ENCODE measurements at regions not wholly inside any gene's neighbourhood (a gene's known extent, or its start where the extent isn't known, plus 50 kb on each side); places are given as distances from the start of the nearest gene placed in this dataset.

DNA sequence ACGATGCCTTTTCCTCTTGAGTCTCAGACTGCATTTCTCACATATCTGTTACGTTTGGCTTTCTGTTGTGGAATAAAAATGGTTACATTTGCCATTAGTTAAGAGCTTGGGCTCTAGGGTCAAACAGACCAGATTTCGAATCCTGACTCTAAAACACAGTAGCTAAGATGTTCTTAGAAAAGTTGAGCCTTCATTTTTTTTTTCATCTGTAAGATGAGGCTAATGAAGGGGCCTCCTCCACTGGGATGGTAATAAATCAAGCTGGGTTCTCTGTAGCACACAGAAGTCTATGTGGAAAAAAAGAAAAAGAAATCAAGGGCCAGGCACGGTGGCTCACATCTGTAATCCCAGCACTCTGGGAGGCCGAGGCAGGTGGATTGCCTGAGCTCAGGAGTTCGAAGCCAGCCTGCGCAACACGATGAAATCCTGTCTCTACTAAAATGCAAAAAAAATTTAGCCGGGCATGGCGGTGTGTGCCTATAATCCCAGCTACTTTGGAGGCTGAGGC, 49.9 kb upstream of the CAPRIN1 start:
- H3K4me1 ChIP-seq = no peaks in the 10 kb centered on the region
- H3K27ac ChIP-seq = no peak overlapping the region
- H3K4me3 Mint-ChIP-seq = no peak overlapping the region
- H3K36me3 ChIP-seq = no peaks in the 10 kb centered on the region
- peaks cover 2% of the 10 kb centered on the region for H3K27me3 Mint-ChIP-seq (ENCODE audit: insufficient read depth, low read depth)
- H3K79me2 ChIP-seq (ENCODE audit: low read depth) = no peaks in the 10 kb centered on the region
- H3K9me3 ChIP-seq (ENCODE audit: low read depth) = no peaks in the 10 kb centered on the region
- H3K36me3 Mint-ChIP-seq = no peaks in the 10 kb centered on the region
- H3K27me3 ChIP-seq = peaks cover 17% of the 10 kb centered on the region
- H2AFZ ChIP-seq (replicated peaks) = no peak overlapping the region
- no peak for DNase-seq (ENCODE audit: low spot score)
- H4K20me1 ChIP-seq (ENCODE audit: low read depth) = no peaks in the 10 kb centered on the region
- no peak overlapping the region for H3K4me3 ChIP-seq
- peaks cover 11% of the 10 kb centered on the region for H3K4me1 Mint-ChIP-seq
- H3K9me3 Mint-ChIP-seq = no peaks in the 10 kb centered on the region
- TF ChIP-seq EZH2 (IDR thresholded peaks at IDR 0.05) (no peak), EZH2phosphoT487 (IDR thresholded peaks at IDR 0.05) (no peak)
- TF ChIP-seq, protein P1, sequence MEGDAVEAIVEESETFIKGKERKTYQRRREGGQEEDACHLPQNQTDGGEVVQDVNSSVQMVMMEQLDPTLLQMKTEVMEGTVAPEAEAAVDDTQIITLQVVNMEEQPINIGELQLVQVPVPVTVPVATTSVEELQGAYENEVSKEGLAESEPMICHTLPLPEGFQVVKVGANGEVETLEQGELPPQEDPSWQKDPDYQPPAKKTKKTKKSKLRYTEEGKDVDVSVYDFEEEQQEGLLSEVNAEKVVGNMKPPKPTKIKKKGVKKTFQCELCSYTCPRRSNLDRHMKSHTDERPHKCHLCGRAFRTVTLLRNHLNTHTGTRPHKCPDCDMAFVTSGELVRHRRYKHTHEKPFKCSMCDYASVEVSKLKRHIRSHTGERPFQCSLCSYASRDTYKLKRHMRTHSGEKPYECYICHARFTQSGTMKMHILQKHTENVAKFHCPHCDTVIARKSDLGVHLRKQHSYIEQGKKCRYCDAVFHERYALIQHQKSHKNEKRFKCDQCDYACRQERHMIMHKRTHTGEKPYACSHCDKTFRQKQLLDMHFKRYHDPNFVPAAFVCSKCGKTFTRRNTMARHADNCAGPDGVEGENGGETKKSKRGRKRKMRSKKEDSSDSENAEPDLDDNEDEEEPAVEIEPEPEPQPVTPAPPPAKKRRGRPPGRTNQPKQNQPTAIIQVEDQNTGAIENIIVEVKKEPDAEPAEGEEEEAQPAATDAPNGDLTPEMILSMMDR (IDR thresholded peaks at IDR 0.05) = no peak
- no peaks in the 10 kb centered on the region for H3F3A ChIP-seq (ENCODE audit: low read depth)
- no peak overlapping the region for H3K9ac ChIP-seq
- no peak overlapping the region for H3K4me2 ChIP-seq
- no peak overlapping the region for H3K27ac Mint-ChIP-seq

DNA sequence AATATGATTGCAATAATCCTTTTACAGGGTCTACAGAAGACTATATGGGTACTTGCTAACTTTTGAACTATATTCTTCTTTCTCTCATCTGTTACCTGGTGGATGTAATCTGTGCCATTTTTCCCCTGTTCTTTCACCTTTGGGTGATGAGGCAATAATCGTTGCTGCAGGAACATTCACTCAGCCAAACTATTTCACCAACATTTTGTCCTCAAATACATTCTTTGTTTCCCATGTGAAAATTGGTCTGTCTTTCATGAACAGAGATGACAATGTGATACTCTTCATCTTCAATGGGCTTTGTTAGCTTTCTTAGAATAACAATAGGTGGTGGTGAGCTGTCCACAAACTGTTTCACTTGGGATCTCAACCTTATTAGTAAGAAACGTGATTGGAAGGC, 52.1 kb upstream of the CAPRIN1 start:
- H4K20me1 ChIP-seq (ENCODE audit: low read depth) = no peaks in the 10 kb centered on the region
- no peaks in the 10 kb centered on the region for H3K36me3 ChIP-seq
- Mint-ChIP-seq H3K4me1 (peaks cover 11% of the 10 kb centered on the region), H3K36me3 (no peaks in the 10 kb centered on the region), H3K9me3 (no peaks in the 10 kb centered on the region), H3K27me3 (ENCODE audit: insufficient read depth, low read depth) (peaks cover 4% of the 10 kb centered on the region), H3K27ac (no peak overlapping the region), H3K4me3 (no peak overlapping the region)
- no peaks in the 10 kb centered on the region for H3K4me1 ChIP-seq
- H3K9ac ChIP-seq = no peak overlapping the region
- no peak overlapping the region for H2AFZ ChIP-seq (replicated peaks)
- DNase-seq (ENCODE audit: low spot score) = no peak
- H3K27me3 ChIP-seq = peaks cover 25% of the 10 kb centered on the region
- H3K79me2 ChIP-seq (ENCODE audit: low read depth) = no peaks in the 10 kb centered on the region
- H3K4me2 ChIP-seq = no peak overlapping the region
- no peaks in the 10 kb centered on the region for H3K9me3 ChIP-seq (ENCODE audit: low read depth)
- no peaks in the 10 kb centered on the region for H3F3A ChIP-seq (ENCODE audit: low read depth)
- H3K27ac ChIP-seq = no peak overlapping the region
- TF ChIP-seq EZH2 (IDR thresholded peaks at IDR 0.05) (no peak), EZH2phosphoT487 (IDR thresholded peaks at IDR 0.05) (no peak)
- TF ChIP-seq, protein P1 (IDR thresholded peaks at IDR 0.05) = no peak
- H3K4me3 ChIP-seq = no peak overlapping the region

DNA sequence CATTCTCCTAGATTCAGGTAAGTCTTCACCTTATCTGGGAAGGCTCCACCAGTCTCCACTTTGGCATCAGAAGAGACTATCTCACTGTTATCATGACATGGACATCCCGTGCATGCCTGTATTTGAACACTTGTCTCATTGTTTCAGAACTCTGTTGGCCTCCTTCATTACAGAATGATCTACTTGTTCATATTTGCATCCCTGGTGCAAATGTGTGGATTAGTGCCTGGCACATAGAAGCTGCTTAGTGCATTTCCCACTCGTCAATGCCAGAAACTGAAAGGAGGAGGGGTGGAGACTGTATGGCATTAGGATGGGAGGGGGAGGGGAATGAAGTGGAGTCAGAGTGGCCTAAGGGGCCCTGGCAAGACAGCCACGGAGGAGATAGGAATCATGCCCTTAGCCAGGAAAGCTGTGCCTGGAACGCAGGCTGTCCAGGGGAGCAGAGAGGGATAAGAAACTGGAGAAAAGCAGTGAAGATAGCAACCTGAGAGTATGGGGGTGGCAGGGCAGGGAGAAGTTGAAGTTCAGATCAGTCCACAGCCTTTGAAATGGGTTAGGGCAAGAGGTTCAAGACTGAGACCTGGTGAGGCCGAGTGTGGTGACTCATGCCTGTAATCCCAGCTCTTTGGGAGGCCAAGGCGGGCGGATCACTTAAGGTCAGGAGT, 53.8 kb upstream of the CAPRIN1 start:
- Mint-ChIP-seq H3K4me1 (peaks cover 11% of the 10 kb centered on the region), H3K27ac (no peak overlapping the region), H3K36me3 (no peaks in the 10 kb centered on the region), H3K4me3 (peak overlapping the region; percentile 61), H3K27me3 (ENCODE audit: insufficient read depth, low read depth) (peaks cover 4% of the 10 kb centered on the region), H3K9me3 (peaks cover 2% of the 10 kb centered on the region)
- TF ChIP-seq, protein P1 (IDR thresholded peaks at IDR 0.05) = no peak
- TF ChIP-seq EZH2 (IDR thresholded peaks at IDR 0.05) (no peak), EZH2phosphoT487 (IDR thresholded peaks at IDR 0.05) (no peak)
- Histone ChIP-seq H3K4me3 (no peak overlapping the region), H3K36me3 (no peaks in the 10 kb centered on the region), H4K20me1 (ENCODE audit: low read depth) (no peaks in the 10 kb centered on the region), H3K4me2 (peak overlapping the region; percentile 10), H3F3A (ENCODE audit: low read depth) (no peaks in the 10 kb centered on the region), H3K4me1 (no peaks in the 10 kb centered on the region), H3K9ac (no peak overlapping the region), H3K79me2 (ENCODE audit: low read depth) (no peaks in the 10 kb centered on the region), H3K27ac (no peak overlapping the region), H2AFZ (replicated peaks) (peak overlapping the region; percentile 73), H3K9me3 (ENCODE audit: low read depth) (no peaks in the 10 kb centered on the region), H3K27me3 (peaks cover 25% of the 10 kb centered on the region)
- DNase-seq (ENCODE audit: low spot score) = peak; percentile 4
